Left lung (tissue), 4 donors: ENCODE measurements at regions not wholly inside any gene's neighbourhood (a gene's known extent, or its start where the extent isn't known, plus 50 kb on each side); places are given as distances from the start of the nearest gene placed in this dataset.

ENCODE experiments used
- ATAC-seq: fragments of 200-7000 bp; cut with Tn5 transposase; one replicate; pipeline ENCODE4 v1.9.1; 2020; ENCODE audit warnings: moderate library complexity
- DNase-seq, 4 donors: peaks; one replicate each; pipeline ENCODE4 v3.0.0-alpha.2; 2013 to 2020
- H3K27ac ChIP-seq, 2 donors: fragments of 200-600 bp; sonication (generic) in 1 of 2; one replicate each; pipeline versions ENCODE4 v1.5.0 to v1.8.0; 2020 to 2021
- H3K27me3 ChIP-seq, 2 donors: fragments of 200-600 bp; sonication (generic) in 1 of 2; one replicate each; pipeline versions ENCODE4 v1.5.0 to v1.8.0; 2020 to 2021
- H3K36me3 ChIP-seq, 2 donors: fragments of 200-600 bp; sonication (generic) in 1 of 2; one replicate each; pipeline versions ENCODE4 v1.5.0 to v1.8.0; 2020 to 2021
- H3K4me1 ChIP-seq, 2 donors: fragments of 200-600 bp; one replicate each; pipeline ENCODE4 v1.8.0; 2021
- H3K4me3 ChIP-seq, 2 donors: fragments of 200-600 bp; sonication (generic) in 1 of 2; one replicate each; pipeline versions ENCODE4 v1.5.0 to v1.8.0; 2020 to 2021; ENCODE audit warnings: mild to moderate bottlenecking in 1 of 2
- H3K9me3 ChIP-seq, 2 donors: fragments of 200-600 bp; sonication (generic) in 1 of 2; one replicate each; pipeline versions ENCODE4 v1.5.0 to v1.8.0; 2020 to 2021
- CTCF ChIP-seq, 2 donors: fragments of 200-600 bp; sonication (generic) in 1 of 2; IDR thresholded peaks; one replicate each; pipeline versions ENCODE4 v1.5.0 to v1.8.0; 2021; ENCODE audit warnings: antibody characterized with exemption in 2 of 2
- intact Hi-C, 2 donors: fragments of 100-400 bp; cut with DNase I; formaldehyde crosslinking; loops; one replicate each; pipeline versions ENCODE4 v1.11.2 to v1.14.2; 2022
- donor health status: DM: no; HTN: yes; CAD: no.
- donor health status: DM: no; HTN: no; CAD: no.

GRCh38 chr10:131832056-131832685, 68.6 kb upstream of the PPP2R2D start:
- Histone ChIP-seq H3K4me3 (no peak overlapping the region), H3K4me1 (no peaks in the 10 kb centered on the region), H3K27ac (no peak overlapping the region), H3K9me3 (peaks cover 0 to 7% of the 10 kb centered on the region in 2 donors), H3K27me3 (peaks cover 0 to 30% of the 10 kb centered on the region in 2 donors), H3K36me3 (no peaks in the 10 kb centered on the region)
- ATAC-seq (no peak), DNase-seq (peak in 2 of 4 donors; percentile 19 to 63)
- no peak for TF ChIP-seq CTCF (IDR thresholded peaks at IDR 0.05)
- intact Hi-C loops: no loop called here

GRCh38 chr10:131833013-131833412, 67.8 kb upstream of the PPP2R2D start:
- Histone ChIP-seq H3K4me3 (no peak overlapping the region), H3K36me3 (no peaks in the 10 kb centered on the region), H3K9me3 (peaks cover 0 to 3% of the 10 kb centered on the region in 2 donors), H3K4me1 (no peaks in the 10 kb centered on the region), H3K27ac (no peak overlapping the region), H3K27me3 (peaks cover 0 to 30% of the 10 kb centered on the region in 2 donors)
- ATAC-seq: no peak
- peak in 2 of 4 donors; percentile 13 to 21 for DNase-seq
- intact Hi-C loops: no loop called here
- no peak for TF ChIP-seq CTCF (IDR thresholded peaks at IDR 0.05)

DNA sequence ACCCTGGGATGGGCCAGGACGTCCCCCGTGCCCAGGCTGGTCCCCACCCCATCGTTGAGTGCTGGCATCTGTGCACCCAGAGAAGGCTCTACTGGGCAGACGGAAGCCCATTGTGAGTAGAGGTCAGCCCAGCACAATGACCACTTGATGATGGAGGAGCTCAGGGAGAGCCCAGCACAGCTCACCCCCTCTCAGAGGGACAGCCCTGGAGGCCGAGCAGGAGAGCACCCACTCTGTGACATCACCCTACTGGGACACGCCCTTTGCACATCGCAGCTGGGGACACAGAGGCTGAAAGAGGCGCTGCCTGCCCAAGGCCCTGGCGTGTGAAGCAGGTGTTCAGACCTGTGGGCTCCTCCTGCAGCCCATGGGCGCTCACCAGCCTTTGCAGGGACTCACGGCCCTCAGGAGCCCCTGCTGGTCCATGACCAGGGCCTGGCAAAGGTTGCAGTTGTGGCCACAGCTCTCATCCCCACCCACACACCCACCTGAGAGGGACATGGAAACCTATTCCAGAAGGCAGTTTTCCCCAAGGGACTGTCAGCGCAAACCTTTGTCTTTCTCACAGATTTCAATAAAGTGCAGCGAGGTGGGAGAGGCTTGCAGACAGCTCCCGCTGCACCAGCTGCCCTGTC, 67.2 kb upstream of the PPP2R2D start:
- peak in 2 of 4 donors; percentile 17 to 43 for DNase-seq

DNA sequence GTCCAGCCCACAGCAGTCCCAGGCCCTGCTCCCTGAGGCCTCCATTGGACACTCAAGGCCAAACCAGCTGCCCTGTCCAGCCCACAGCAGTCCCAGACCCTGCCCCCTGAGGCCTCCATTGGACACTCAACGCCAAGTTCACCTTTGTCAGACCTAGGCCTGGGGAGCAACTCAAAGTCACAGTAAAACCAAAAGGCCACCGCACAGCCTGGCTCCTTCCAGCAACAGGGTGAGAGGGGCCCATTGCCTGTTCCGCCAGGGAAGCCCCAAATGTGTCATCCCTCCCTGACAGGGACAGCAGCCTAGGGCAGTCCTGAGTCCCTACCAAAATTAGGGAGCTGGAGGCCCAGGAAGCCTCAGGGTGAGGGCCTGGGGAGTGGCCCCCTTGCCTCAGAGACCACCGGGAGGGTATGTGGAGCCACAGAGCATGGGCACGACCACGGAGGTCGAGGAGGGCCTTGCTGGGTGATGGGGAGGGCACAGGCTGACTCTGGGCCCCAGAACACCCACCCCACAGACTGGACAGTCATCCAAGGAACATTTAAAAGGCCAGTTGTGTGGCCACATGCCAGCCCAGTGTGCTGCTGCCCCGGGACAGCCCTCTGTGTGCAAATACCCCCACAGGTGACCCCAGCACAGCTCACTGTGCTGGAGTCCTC, 66.5 kb upstream of the PPP2R2D start:
- ATAC-seq (no peak), DNase-seq (peak in 2 of 4 donors; percentile 20 to 31)
- no peak overlapping the region for H3K27ac ChIP-seq
- H3K36me3 ChIP-seq: no peaks in the 10 kb centered on the region
- no peaks in the 10 kb centered on the region for H3K4me1 ChIP-seq
- peaks cover 0 to 3% of the 10 kb centered on the region in 2 donors for H3K9me3 ChIP-seq
- peaks cover 0 to 23% of the 10 kb centered on the region in 2 donors for H3K27me3 ChIP-seq
- no peak for TF ChIP-seq CTCF (IDR thresholded peaks at IDR 0.05)
- intact Hi-C loops: no loop called here
- no peak overlapping the region for H3K4me3 ChIP-seq

More for the DNA sequence above, 67.2 kb upstream of the PPP2R2D start:
- no peak for TF ChIP-seq CTCF (IDR thresholded peaks at IDR 0.05)
- intact Hi-C loops: no loop called here
- Histone ChIP-seq H3K27me3 (peaks cover 0 to 30% of the 10 kb centered on the region in 2 donors), H3K27ac (no peak overlapping the region), H3K9me3 (peaks cover 0 to 3% of the 10 kb centered on the region in 2 donors), H3K4me1 (no peaks in the 10 kb centered on the region), H3K4me3 (no peak overlapping the region), H3K36me3 (no peaks in the 10 kb centered on the region)
- no peak for ATAC-seq
